Neural cell (in vitro differentiated cells): ENCODE measurements at regions not wholly inside any gene's neighbourhood (a gene's known extent, or its start where the extent isn't known, plus 50 kb on each side); places are given as distances from the start of the nearest gene placed in this dataset.

Experiments
- H2AFZ ChIP-seq: fragments of 200-600, 300-800 bp; sonication (generic), shearing (Covaris generic); 2 replicates; pipeline ENCODE4 v1.6.0; 2014; ENCODE audit warnings: low read depth, mild to moderate bottlenecking, antibody characterized with exemption, low read length, moderate library complexity
- H3F3A ChIP-seq: fragments of 200-600 bp; shearing (Covaris generic); 2 replicates; pipeline ENCODE4 v1.6.1; 2016; ENCODE audit warnings: mild to moderate bottlenecking, moderate library complexity, mixed read lengths, antibody characterized with exemption, low read length; ENCODE audit not compliant: insufficient read depth, poor library complexity, severe bottlenecking
- H3K27ac ChIP-seq: fragments of 200-600, 300-800 bp; sonication (generic), shearing (Covaris generic); 2 replicates; pipeline ENCODE4 v1.5.1; 2014; ENCODE audit warnings: mild to moderate bottlenecking, low read length, moderate library complexity
- H3K27me3 ChIP-seq: fragments of 300-800, 200-600 bp; sonication (generic), shearing (Covaris generic); 2 replicates; pipeline ENCODE4 v1.6.0; 2014; ENCODE audit warnings: mild to moderate bottlenecking, low read depth, low read length, moderate library complexity; ENCODE audit not compliant: insufficient read depth
- H3K36me3 ChIP-seq: fragments of 300-800, 200-600 bp; sonication (generic), shearing (Covaris generic); 2 replicates; pipeline ENCODE4 v1.5.1; 2014; ENCODE audit warnings: mild to moderate bottlenecking, antibody characterized with exemption, low read length, moderate library complexity; ENCODE audit not compliant: insufficient read depth
- H3K4me2 ChIP-seq: fragments of 300-800, 200-600 bp; sonication (generic), shearing (Covaris generic); 2 replicates; pipeline ENCODE4 v1.6.0; 2014; ENCODE audit warnings: mild to moderate bottlenecking, low read length
- H3K4me3 ChIP-seq: fragments of 300-800, 200-600 bp; sonication (generic), shearing (Covaris generic); 2 replicates; pipeline ENCODE4 v1.5.1; 2014; ENCODE audit warnings: mild to moderate bottlenecking, low read length, moderate library complexity
- H3K79me2 ChIP-seq: fragments of 200-600 bp; shearing (Covaris generic); replicated peaks from 2 replicates; pipeline ENCODE4 v1.6.0; 2014; ENCODE audit warnings: mild to moderate bottlenecking, low read length, moderate library complexity; ENCODE audit not compliant: insufficient read depth
- H3K9ac ChIP-seq: fragments of 300-800, 200-600 bp; sonication (generic), shearing (Covaris generic); 2 replicates; pipeline ENCODE4 v1.6.1; 2016; ENCODE audit warnings: mild to moderate bottlenecking, low read length, mixed read lengths
- H3K9me2 ChIP-seq: fragments of 200-600 bp; shearing (Covaris generic); 2 replicates; pipeline ENCODE4 v1.6.1; 2016; ENCODE audit warnings: mild to moderate bottlenecking, low read length, mixed read lengths; ENCODE audit not compliant: insufficient read depth
- H3K9me3 ChIP-seq: fragments of 200-600, 300-800 bp; sonication (generic), shearing (Covaris generic); 2 replicates; pipeline ENCODE4 v1.6.1; 2016; ENCODE audit warnings: mild to moderate bottlenecking, mixed run types, low read length, moderate library complexity, mixed read lengths
- H4K20me1 ChIP-seq: fragments of 200-600 bp; shearing (Covaris generic); 2 replicates; pipeline ENCODE4 v1.6.1; 2016; ENCODE audit warnings: mild to moderate bottlenecking, mixed run types; ENCODE audit not compliant: insufficient read depth
- CTCF ChIP-seq: fragments of 450-650 bp; IDR thresholded peaks from 2 replicates; pipeline ENCODE4 v1.5.1; 2014; ENCODE audit warnings: antibody characterized with exemption, mild to moderate bottlenecking, moderate library complexity; ENCODE audit not compliant: poor library complexity, severe bottlenecking
- EP300 ChIP-seq: fragments of 450-650 bp; conservative IDR thresholded peaks from 2 replicates; pipeline ENCODE4 v1.6.1; 2014; ENCODE audit warnings: antibody characterized with exemption, mild to moderate bottlenecking, moderate library complexity; ENCODE audit not compliant: poor library complexity, severe bottlenecking
- EZH2 ChIP-seq: fragments of 200-600, 300-800 bp; shearing (Covaris generic), sonication (generic); IDR thresholded peaks from 2 replicates; pipeline ENCODE4 v1.6.1; 2014; ENCODE audit warnings: antibody characterized with exemption, low read length, borderline replicate concordance, mild to moderate bottlenecking; ENCODE audit not compliant: insufficient read depth, poor library complexity, severe bottlenecking
- MXI1 ChIP-seq: fragments of 450-650 bp; conservative IDR thresholded peaks from 2 replicates; pipeline ENCODE4 v1.6.1; 2014; ENCODE audit warnings: antibody characterized with exemption, mild to moderate bottlenecking; ENCODE audit not compliant: poor library complexity, severe bottlenecking
- POLR2AphosphoS5 ChIP-seq: IDR thresholded peaks from 2 replicates; pipeline ENCODE4 v1.6.1; 2012
- RAD21 ChIP-seq: fragments of 450-650 bp; conservative IDR thresholded peaks from 2 replicates; pipeline ENCODE4 v1.6.1; 2014; ENCODE audit warnings: antibody characterized with exemption, mild to moderate bottlenecking, moderate library complexity
- SMC3 ChIP-seq: fragments of 450-650 bp; conservative IDR thresholded peaks from 2 replicates; pipeline ENCODE4 v1.6.1; 2014; ENCODE audit warnings: antibody characterized with exemption, mild to moderate bottlenecking, moderate library complexity; ENCODE audit not compliant: poor library complexity
- TAF1 ChIP-seq: IDR thresholded peaks from 2 replicates; pipeline ENCODE4 v1.6.1; 2012; ENCODE audit warnings: low read depth
- TF ChIP-seq, protein P1 (sequence below): IDR thresholded peaks from 2 replicates; pipeline ENCODE4 v1.6.1; 2012; ENCODE audit warnings: borderline replicate concordance

GRCh38 chr10:10811562-10811961 is 206.1 kb upstream of the CELF2 start:
- Histone ChIP-seq H3K4me3 (no peak overlapping the region), H3K9me3 (no peaks in the 10 kb centered on the region), H3K27ac (no peak overlapping the region), H3K9me2 (no peaks in the 10 kb centered on the region), H3K4me2 (no peak overlapping the region), H3F3A (no peaks in the 10 kb centered on the region), H3K9ac (no peak overlapping the region), H2AFZ (no peak overlapping the region), H3K79me2 (no peaks in the 10 kb centered on the region), H3K27me3 (no peaks in the 10 kb centered on the region), H3K36me3 (no peaks in the 10 kb centered on the region), H4K20me1 (no peaks in the 10 kb centered on the region)
- TF ChIP-seq TAF1 (no peak), POLR2AphosphoS5 (no peak), EP300 (no peak), RAD21 (no peak), EZH2 (no peak), SMC3 (no peak), MXI1 (no peak), CTCF (no peak)
- TF ChIP-seq, protein P1, sequence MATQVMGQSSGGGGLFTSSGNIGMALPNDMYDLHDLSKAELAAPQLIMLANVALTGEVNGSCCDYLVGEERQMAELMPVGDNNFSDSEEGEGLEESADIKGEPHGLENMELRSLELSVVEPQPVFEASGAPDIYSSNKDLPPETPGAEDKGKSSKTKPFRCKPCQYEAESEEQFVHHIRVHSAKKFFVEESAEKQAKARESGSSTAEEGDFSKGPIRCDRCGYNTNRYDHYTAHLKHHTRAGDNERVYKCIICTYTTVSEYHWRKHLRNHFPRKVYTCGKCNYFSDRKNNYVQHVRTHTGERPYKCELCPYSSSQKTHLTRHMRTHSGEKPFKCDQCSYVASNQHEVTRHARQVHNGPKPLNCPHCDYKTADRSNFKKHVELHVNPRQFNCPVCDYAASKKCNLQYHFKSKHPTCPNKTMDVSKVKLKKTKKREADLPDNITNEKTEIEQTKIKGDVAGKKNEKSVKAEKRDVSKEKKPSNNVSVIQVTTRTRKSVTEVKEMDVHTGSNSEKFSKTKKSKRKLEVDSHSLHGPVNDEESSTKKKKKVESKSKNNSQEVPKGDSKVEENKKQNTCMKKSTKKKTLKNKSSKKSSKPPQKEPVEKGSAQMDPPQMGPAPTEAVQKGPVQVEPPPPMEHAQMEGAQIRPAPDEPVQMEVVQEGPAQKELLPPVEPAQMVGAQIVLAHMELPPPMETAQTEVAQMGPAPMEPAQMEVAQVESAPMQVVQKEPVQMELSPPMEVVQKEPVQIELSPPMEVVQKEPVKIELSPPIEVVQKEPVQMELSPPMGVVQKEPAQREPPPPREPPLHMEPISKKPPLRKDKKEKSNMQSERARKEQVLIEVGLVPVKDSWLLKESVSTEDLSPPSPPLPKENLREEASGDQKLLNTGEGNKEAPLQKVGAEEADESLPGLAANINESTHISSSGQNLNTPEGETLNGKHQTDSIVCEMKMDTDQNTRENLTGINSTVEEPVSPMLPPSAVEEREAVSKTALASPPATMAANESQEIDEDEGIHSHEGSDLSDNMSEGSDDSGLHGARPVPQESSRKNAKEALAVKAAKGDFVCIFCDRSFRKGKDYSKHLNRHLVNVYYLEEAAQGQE: no peak

GRCh38 chr10:10813656-10814055 is 204.0 kb upstream of the CELF2 start:
- Histone ChIP-seq H3K27me3 (no peaks in the 10 kb centered on the region), H3K9me2 (no peaks in the 10 kb centered on the region), H4K20me1 (no peaks in the 10 kb centered on the region), H3K79me2 (no peaks in the 10 kb centered on the region), H3K9me3 (no peaks in the 10 kb centered on the region), H2AFZ (no peak overlapping the region), H3K9ac (no peak overlapping the region), H3K36me3 (no peaks in the 10 kb centered on the region), H3K4me3 (no peak overlapping the region), H3F3A (no peaks in the 10 kb centered on the region), H3K4me2 (no peak overlapping the region), H3K27ac (no peak overlapping the region)
- TF ChIP-seq, protein P1: no peak
- TF ChIP-seq MXI1: no peak
- TF ChIP-seq CTCF: no peak
- TF ChIP-seq SMC3: no peak
- no peak for TF ChIP-seq TAF1
